ENCODE measurements at regions not wholly inside any gene's neighbourhood (a gene's known extent, or its start where the extent isn't known, plus 50 kb on each side); places are given as distances from the start of the nearest gene placed in this dataset.

GRCh38 chr11:26121466-26121865 is 210.5 kb upstream of the ANO3 start:
- Histone ChIP-seq H4K20me1 (ENCODE audit: insufficient read depth) (no peaks in the 10 kb centered on the region), H3K4me3 (IDR thresholded peaks at IDR 0.05; ENCODE audit: insufficient read depth, low read depth, low read length) (no peak overlapping the region), H3K36me3 (ENCODE audit: insufficient read depth) (no peaks in the 10 kb centered on the region), H2AFZ (ENCODE audit: low read depth) (no peak overlapping the region), H3K4me2 (no peak overlapping the region), H3K79me2 (ENCODE audit: insufficient read depth, low read depth) (no peaks in the 10 kb centered on the region), H3K27me3 (ENCODE audit: insufficient read depth, low read depth) (no peaks in the 10 kb centered on the region), H3K4me1 (ENCODE audit: low read depth, poor library complexity, severe bottlenecking) (no peaks in the 10 kb centered on the region), H3K27ac (no peak overlapping the region), H3K9ac (no peak overlapping the region)
- no peak for TF ChIP-seq CTCF (conservative IDR thresholded peaks at IDR 0.05; ENCODE audit: low read depth, low read length)

- no peak overlapping the region for H3K9ac ChIP-seq
- no peaks in the 10 kb centered on the region for H3K4me1 ChIP-seq (ENCODE audit: low read depth, poor library complexity, severe bottlenecking)
- no peak for TF ChIP-seq CTCF (conservative IDR thresholded peaks at IDR 0.05; ENCODE audit: low read depth, low read length)
- no peak overlapping the region for H2AFZ ChIP-seq (ENCODE audit: low read depth)
- no peak overlapping the region for H3K4me3 ChIP-seq (IDR thresholded peaks at IDR 0.05; ENCODE audit: insufficient read depth, low read depth, low read length)
- H3K79me2 ChIP-seq (ENCODE audit: insufficient read depth, low read depth), result no peaks in the 10 kb centered on the region
- no peaks in the 10 kb centered on the region for H4K20me1 ChIP-seq (ENCODE audit: insufficient read depth)
- H3K27ac ChIP-seq, result no peak overlapping the region
- H3K4me2 ChIP-seq, result no peak overlapping the region
- no peaks in the 10 kb centered on the region for H3K27me3 ChIP-seq (ENCODE audit: insufficient read depth, low read depth)
- H3K36me3 ChIP-seq (ENCODE audit: insufficient read depth), result no peaks in the 10 kb centered on the region
Observed at GRCh38 chr11:26126741-26127140, 205.2 kb upstream of the ANO3 start.

GRCh38 chr11:26127336-26127735 is 204.6 kb upstream of the ANO3 start:
- no peak overlapping the region for H3K4me2 ChIP-seq
- H3K4me1 ChIP-seq (ENCODE audit: low read depth, poor library complexity, severe bottlenecking), result no peaks in the 10 kb centered on the region
- no peak overlapping the region for H3K27ac ChIP-seq
- H3K36me3 ChIP-seq (ENCODE audit: insufficient read depth), result no peaks in the 10 kb centered on the region
- no peak for TF ChIP-seq CTCF (conservative IDR thresholded peaks at IDR 0.05; ENCODE audit: low read depth, low read length)
- no peak overlapping the region for H2AFZ ChIP-seq (ENCODE audit: low read depth)
- no peak overlapping the region for H3K9ac ChIP-seq
- H3K27me3 ChIP-seq (ENCODE audit: insufficient read depth, low read depth), result no peaks in the 10 kb centered on the region
- H3K79me2 ChIP-seq (ENCODE audit: insufficient read depth, low read depth), result no peaks in the 10 kb centered on the region
- H3K4me3 ChIP-seq (IDR thresholded peaks at IDR 0.05; ENCODE audit: insufficient read depth, low read depth, low read length), result no peak overlapping the region
- no peaks in the 10 kb centered on the region for H4K20me1 ChIP-seq (ENCODE audit: insufficient read depth)

GRCh38 chr11:26131406-26131805 is 200.5 kb upstream of the ANO3 start:
- Histone ChIP-seq H3K36me3 (ENCODE audit: insufficient read depth) (no peaks in the 10 kb centered on the region), H3K9ac (no peak overlapping the region), H3K27ac (no peak overlapping the region), H3K79me2 (ENCODE audit: insufficient read depth, low read depth) (no peaks in the 10 kb centered on the region), H3K4me1 (ENCODE audit: low read depth, poor library complexity, severe bottlenecking) (no peaks in the 10 kb centered on the region), H3K4me3 (IDR thresholded peaks at IDR 0.05; ENCODE audit: insufficient read depth, low read depth, low read length) (no peak overlapping the region), H4K20me1 (ENCODE audit: insufficient read depth) (no peaks in the 10 kb centered on the region), H2AFZ (ENCODE audit: low read depth) (no peak overlapping the region), H3K27me3 (ENCODE audit: insufficient read depth, low read depth) (no peaks in the 10 kb centered on the region), H3K4me2 (no peak overlapping the region)
- TF ChIP-seq CTCF (conservative IDR thresholded peaks at IDR 0.05; ENCODE audit: low read depth, low read length), result no peak

GRCh38 chr11:26134053-26134452 is 197.9 kb upstream of the ANO3 start:
- H3K79me2 ChIP-seq (ENCODE audit: insufficient read depth, low read depth), result no peaks in the 10 kb centered on the region
- H3K4me1 ChIP-seq (ENCODE audit: low read depth, poor library complexity, severe bottlenecking), result no peaks in the 10 kb centered on the region
- H2AFZ ChIP-seq (ENCODE audit: low read depth), result no peak overlapping the region
- no peaks in the 10 kb centered on the region for H3K27me3 ChIP-seq (ENCODE audit: insufficient read depth, low read depth)
- no peak overlapping the region for H3K4me3 ChIP-seq (IDR thresholded peaks at IDR 0.05; ENCODE audit: insufficient read depth, low read depth, low read length)
- TF ChIP-seq CTCF (conservative IDR thresholded peaks at IDR 0.05; ENCODE audit: low read depth, low read length), result no peak
- H3K4me2 ChIP-seq, result no peak overlapping the region
- H3K9ac ChIP-seq, result no peak overlapping the region
- no peaks in the 10 kb centered on the region for H3K36me3 ChIP-seq (ENCODE audit: insufficient read depth)
- H3K27ac ChIP-seq, result no peak overlapping the region
- H4K20me1 ChIP-seq (ENCODE audit: insufficient read depth), result no peaks in the 10 kb centered on the region

All from KMS-11 (cell line).